ENCODE measurements at regions not wholly inside any gene's neighbourhood (a gene's known extent, or its start where the extent isn't known, plus 50 kb on each side); places are given as distances from the start of the nearest gene placed in this dataset.
"Not testable (repeated sequence)": the region's sequence is repeated elsewhere in the genome, so short reads cannot be mapped to it uniquely, and the experiment has no call there.

DNA sequence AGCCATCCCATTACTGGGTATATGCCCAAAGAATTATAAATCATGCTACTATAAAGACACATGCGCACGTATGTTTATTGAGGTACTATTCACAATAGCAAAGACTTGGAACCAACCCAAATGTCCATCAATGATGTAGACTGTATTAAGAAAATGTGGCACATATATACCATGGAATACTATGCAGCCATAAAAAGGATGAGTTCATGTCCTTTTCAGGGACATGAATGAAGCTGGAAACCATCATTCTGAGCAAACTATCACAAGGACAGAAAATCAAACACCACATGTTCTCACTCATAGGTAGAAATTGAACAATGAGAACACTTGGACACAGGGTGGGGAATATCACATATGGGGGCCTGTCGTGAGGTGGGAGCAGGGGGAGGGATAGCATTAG is 103.5 kb upstream of the ADRA1B start:
- H3K4me1 ChIP-seq (ENCODE audit: control insufficient read depth in 1 of 2, insufficient read depth in 2 of 2, low read length in 2 of 2); H3K4me3 ChIP-seq (ENCODE audit: low read length in 2 of 2); H3K36me3 ChIP-seq (ENCODE audit: control insufficient read depth in 1 of 2, insufficient read depth in 2 of 2, low read length in 1 of 2); DNase-seq; H3K27me3 ChIP-seq (ENCODE audit: control insufficient read depth in 1 of 2, insufficient read depth in 2 of 2, low read length in 1 of 2); ATAC-seq (ENCODE audit: low FRiP score); H3K27ac ChIP-seq (ENCODE audit: low read depth in 1 of 2, low read length in 2 of 2); intact Hi-C loops (cut with DNase I); H3K9me3 ChIP-seq (ENCODE audit: control insufficient read depth, low read length): not testable (repeated sequence)
- 84 to 94% methylated on average over 3 of the region's 3 CpGs for WGBS, 2 donors

GRCh38 chr5:159814222-159814621 is 102.1 kb upstream of the ADRA1B start:
- Histone ChIP-seq H3K9me3 (ENCODE audit: control insufficient read depth, low read length) (no peaks in the 10 kb centered on the region), H3K36me3 (ENCODE audit: control insufficient read depth in 1 of 2, insufficient read depth in 2 of 2, low read length in 1 of 2) (no peaks in the 10 kb centered on the region), H3K27me3 (ENCODE audit: control insufficient read depth in 1 of 2, insufficient read depth in 2 of 2, low read length in 1 of 2) (no peaks in the 10 kb centered on the region), H3K4me1 (ENCODE audit: control insufficient read depth in 1 of 2, insufficient read depth in 2 of 2, low read length in 2 of 2) (no peaks in the 10 kb centered on the region), H3K27ac (ENCODE audit: low read depth in 1 of 2, low read length in 2 of 2) (no peak overlapping the region), H3K4me3 (ENCODE audit: low read length in 2 of 2) (no peak overlapping the region)
- intact Hi-C loops (cut with DNase I) = no loop called here
- ATAC-seq (ENCODE audit: low FRiP score) (no peak), DNase-seq (no peak)
- WGBS, 2 donors = 89 to 90% methylated on average over 3 of the region's 3 CpGs

GRCh38 chr5:159814805-159815585 is 101.3 kb upstream of the ADRA1B start:
- Histone ChIP-seq H3K4me1 (ENCODE audit: control insufficient read depth in 1 of 2, insufficient read depth in 2 of 2, low read length in 2 of 2) (no peaks in the 10 kb centered on the region), H3K4me3 (ENCODE audit: low read length in 2 of 2) (no peak overlapping the region), H3K27me3 (ENCODE audit: control insufficient read depth in 1 of 2, insufficient read depth in 2 of 2, low read length in 1 of 2) (no peaks in the 10 kb centered on the region), H3K27ac (ENCODE audit: low read depth in 1 of 2, low read length in 2 of 2) (no peak overlapping the region), H3K36me3 (ENCODE audit: control insufficient read depth in 1 of 2, insufficient read depth in 2 of 2, low read length in 1 of 2) (no peaks in the 10 kb centered on the region), H3K9me3 (ENCODE audit: control insufficient read depth, low read length) (no peaks in the 10 kb centered on the region)
- intact Hi-C loops (cut with DNase I) = no loop called here
- ATAC-seq (ENCODE audit: low FRiP score) (no peak), DNase-seq (no peak)
- WGBS, 2 donors = 73 to 82% methylated on average over 4 of the region's 4 CpGs

DNA sequence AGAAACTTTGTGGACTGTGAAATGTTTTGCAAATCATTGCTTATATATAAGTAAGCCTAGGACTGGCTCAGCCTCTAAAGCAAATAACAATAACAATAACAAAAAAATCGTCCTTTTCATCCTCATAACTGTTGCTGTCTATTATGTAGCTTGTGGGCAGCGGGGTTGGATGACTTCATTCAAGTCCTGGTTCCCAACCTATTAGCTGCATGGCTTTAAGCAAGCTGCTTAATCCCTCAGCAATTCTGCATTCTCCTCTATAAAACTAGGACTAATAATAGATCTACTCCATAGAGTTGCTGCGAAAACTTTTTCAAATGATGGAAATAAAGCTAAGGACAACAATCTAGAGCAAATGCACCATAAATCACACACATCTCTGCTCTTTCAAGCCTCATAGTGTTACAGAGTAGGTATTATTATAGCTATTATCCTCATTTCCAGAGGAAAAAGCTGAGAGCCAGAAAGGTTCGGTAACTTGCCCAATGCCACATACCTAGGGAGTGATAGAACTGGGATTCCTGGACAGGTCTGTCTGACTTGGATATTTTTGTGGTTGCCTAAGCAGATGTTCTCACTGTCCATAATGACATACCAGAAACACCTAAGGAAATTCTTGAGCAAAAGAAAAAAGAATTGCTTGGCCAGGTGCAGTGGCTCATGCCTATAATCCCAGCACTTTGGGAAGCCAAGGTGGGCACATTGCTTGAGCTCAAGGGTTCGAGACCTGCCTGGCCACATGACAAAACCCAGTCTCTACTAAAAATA is 98.8 kb upstream of the ADRA1B start:
- H3K27me3 ChIP-seq (ENCODE audit: control insufficient read depth in 1 of 2, insufficient read depth in 2 of 2, low read length in 1 of 2) = no peaks in the 10 kb centered on the region
- H3K9me3 ChIP-seq (ENCODE audit: control insufficient read depth, low read length) = no peaks in the 10 kb centered on the region
- no peak for ATAC-seq (ENCODE audit: low FRiP score)
- no peak overlapping the region for H3K27ac ChIP-seq (ENCODE audit: low read depth in 1 of 2, low read length in 2 of 2)
- H3K36me3 ChIP-seq (ENCODE audit: control insufficient read depth in 1 of 2, insufficient read depth in 2 of 2, low read length in 1 of 2) = no peaks in the 10 kb centered on the region
- H3K4me3 ChIP-seq (ENCODE audit: low read length in 2 of 2) = no peak overlapping the region
- no peaks in the 10 kb centered on the region for H3K4me1 ChIP-seq (ENCODE audit: control insufficient read depth in 1 of 2, insufficient read depth in 2 of 2, low read length in 2 of 2)
- intact Hi-C loops (cut with DNase I) = no loop called here
- no peak for DNase-seq
- 44 to 48% methylated on average over 5 of the region's 5 CpGs for WGBS, 2 donors

DNA sequence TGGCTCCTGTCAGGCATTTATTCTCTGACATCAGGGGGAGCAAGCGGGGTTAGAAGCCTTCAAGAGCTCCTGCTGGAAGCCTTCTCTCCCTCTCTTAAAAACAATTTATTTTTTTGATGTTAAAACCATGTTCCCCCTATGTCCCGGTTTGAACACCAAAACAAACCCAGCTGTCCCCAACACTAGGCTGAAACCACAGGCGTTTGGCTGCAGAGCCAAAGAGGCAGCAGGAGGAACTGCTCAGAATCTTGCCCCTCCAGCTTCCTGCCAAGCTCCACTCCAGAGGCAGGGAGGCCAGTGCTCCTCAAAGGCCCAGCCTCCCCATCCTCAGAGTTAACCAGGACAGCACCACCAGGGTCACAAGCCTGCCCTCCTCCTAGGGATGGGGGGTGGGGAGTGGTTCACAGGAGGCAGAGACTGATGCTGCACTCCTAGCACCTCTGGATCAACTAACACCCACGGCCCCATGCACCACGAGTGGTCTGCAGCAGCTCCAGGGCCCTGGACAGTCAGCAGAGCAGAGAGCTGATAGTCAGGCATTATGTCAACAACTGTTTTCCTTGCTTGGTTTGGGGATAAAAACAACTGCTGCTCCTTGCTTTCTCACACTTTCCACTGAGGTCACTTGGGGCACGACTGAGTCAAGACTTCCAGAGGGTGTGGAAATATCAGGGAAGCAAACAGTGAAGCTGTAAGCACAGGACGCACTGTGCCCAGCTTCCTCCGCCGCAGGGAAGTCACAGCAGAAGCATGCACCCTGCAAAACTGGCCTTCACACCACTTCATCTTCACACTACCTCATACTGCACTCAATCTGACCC is 96.5 kb upstream of the ADRA1B start:
- Histone ChIP-seq H3K27ac (ENCODE audit: low read depth in 1 of 2, low read length in 2 of 2) (no peak overlapping the region), H3K27me3 (ENCODE audit: control insufficient read depth in 1 of 2, insufficient read depth in 2 of 2, low read length in 1 of 2) (no peaks in the 10 kb centered on the region), H3K36me3 (ENCODE audit: control insufficient read depth in 1 of 2, insufficient read depth in 2 of 2, low read length in 1 of 2) (no peaks in the 10 kb centered on the region), H3K4me3 (ENCODE audit: low read length in 2 of 2) (no peak overlapping the region), H3K9me3 (ENCODE audit: control insufficient read depth, low read length) (no peaks in the 10 kb centered on the region), H3K4me1 (ENCODE audit: control insufficient read depth in 1 of 2, insufficient read depth in 2 of 2, low read length in 2 of 2) (no peaks in the 10 kb centered on the region)
- intact Hi-C loops (cut with DNase I) = no loop called here
- ATAC-seq (ENCODE audit: low FRiP score) (peak; percentile 19), DNase-seq (no peak)
- WGBS, 2 donors = 72 to 77% methylated on average over 9 of the region's 9 CpGs

GRCh38 chr5:159820692-159821091 is 95.6 kb upstream of the ADRA1B start:
- Histone ChIP-seq H3K27me3 (ENCODE audit: control insufficient read depth in 1 of 2, insufficient read depth in 2 of 2, low read length in 1 of 2) (no peaks in the 10 kb centered on the region), H3K36me3 (ENCODE audit: control insufficient read depth in 1 of 2, insufficient read depth in 2 of 2, low read length in 1 of 2) (no peaks in the 10 kb centered on the region), H3K4me1 (ENCODE audit: control insufficient read depth in 1 of 2, insufficient read depth in 2 of 2, low read length in 2 of 2) (no peaks in the 10 kb centered on the region), H3K9me3 (ENCODE audit: control insufficient read depth, low read length) (no peaks in the 10 kb centered on the region), H3K4me3 (ENCODE audit: low read length in 2 of 2) (no peak overlapping the region), H3K27ac (ENCODE audit: low read depth in 1 of 2, low read length in 2 of 2) (no peak overlapping the region)
- DNase-seq (no peak), ATAC-seq (ENCODE audit: low FRiP score) (no peak)
- WGBS, 2 donors = 89 to 98% methylated on average over 3 of the region's 3 CpGs
- intact Hi-C loops (cut with DNase I) = no loop called here

GRCh38 chr5:159821461-159821940 is 94.8 kb upstream of the ADRA1B start:
- H3K4me3 ChIP-seq (ENCODE audit: low read length in 2 of 2) = no peak overlapping the region
- no peak for DNase-seq
- no peak for ATAC-seq (ENCODE audit: low FRiP score)
- H3K4me1 ChIP-seq (ENCODE audit: control insufficient read depth in 1 of 2, insufficient read depth in 2 of 2, low read length in 2 of 2) = peaks cover 0 to 2% of the 10 kb centered on the region in 2 donors
- no peaks in the 10 kb centered on the region for H3K9me3 ChIP-seq (ENCODE audit: control insufficient read depth, low read length)
- H3K27ac ChIP-seq (ENCODE audit: low read depth in 1 of 2, low read length in 2 of 2) = no peak overlapping the region
- no peaks in the 10 kb centered on the region for H3K36me3 ChIP-seq (ENCODE audit: control insufficient read depth in 1 of 2, insufficient read depth in 2 of 2, low read length in 1 of 2)
- no peaks in the 10 kb centered on the region for H3K27me3 ChIP-seq (ENCODE audit: control insufficient read depth in 1 of 2, insufficient read depth in 2 of 2, low read length in 1 of 2)
- 87 to 93% methylated on average over 9 of the region's 9 CpGs for WGBS, 2 donors
- intact Hi-C loops (cut with DNase I) = no loop called here

DNA sequence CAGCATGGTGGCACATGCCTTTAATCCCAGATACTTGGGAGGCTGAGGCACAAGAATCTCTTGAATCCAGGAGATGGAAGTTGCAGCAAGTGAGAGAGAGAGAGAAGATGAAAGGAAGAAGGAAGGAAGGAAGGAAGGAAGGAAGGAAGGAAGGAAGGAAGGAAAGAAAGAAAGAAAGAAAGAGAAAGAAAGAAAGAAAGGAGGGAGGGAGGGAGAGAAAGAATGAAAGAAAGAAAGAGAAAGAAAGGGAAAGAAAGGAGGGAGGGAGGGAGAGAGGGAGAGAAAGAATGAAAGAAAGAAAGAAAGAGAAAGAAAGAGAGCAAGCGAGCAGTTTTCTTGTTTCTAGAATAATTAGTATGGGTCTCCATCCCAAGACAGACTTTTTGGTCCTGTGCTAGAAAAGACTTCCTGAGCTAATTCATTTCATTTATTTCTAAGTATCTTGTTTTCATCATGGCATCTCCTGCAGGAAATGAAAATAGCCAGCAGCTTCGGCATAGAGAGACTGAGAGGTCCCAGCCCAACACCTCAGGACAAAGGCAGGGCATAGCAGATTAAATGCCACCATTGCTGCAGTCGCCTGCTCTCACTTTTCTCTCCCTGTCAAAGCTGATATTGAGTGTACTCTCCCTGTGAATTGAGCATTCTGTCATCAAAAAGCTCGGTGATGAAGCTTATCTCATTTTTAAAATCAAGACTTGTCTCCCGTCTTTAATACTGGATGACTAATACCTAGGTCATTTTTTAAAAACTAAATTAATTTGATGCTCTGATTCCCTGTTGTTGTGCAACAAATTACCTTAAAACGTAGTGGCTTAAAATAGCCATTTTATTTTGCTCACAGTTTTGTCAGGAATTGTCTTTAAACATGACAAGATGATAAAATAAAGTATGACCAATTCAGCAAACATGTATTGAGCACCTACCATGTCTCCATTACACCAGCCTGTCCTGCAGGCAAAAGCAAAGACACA is 91.8 kb upstream of the ADRA1B start:
- no peak for DNase-seq
- ATAC-seq (ENCODE audit: low FRiP score) = no peak
- WGBS, 2 donors = 66% methylated on average over 6 of the region's 6 CpGs
- no peaks in the 10 kb centered on the region for H3K27me3 ChIP-seq (ENCODE audit: control insufficient read depth in 1 of 2, insufficient read depth in 2 of 2, low read length in 1 of 2)
- no peak overlapping the region for H3K27ac ChIP-seq (ENCODE audit: low read depth in 1 of 2, low read length in 2 of 2)
- intact Hi-C loops (cut with DNase I) = no loop called here
- no peak overlapping the region for H3K4me3 ChIP-seq (ENCODE audit: low read length in 2 of 2)
- peaks cover 0 to 2% of the 10 kb centered on the region in 2 donors for H3K4me1 ChIP-seq (ENCODE audit: control insufficient read depth in 1 of 2, insufficient read depth in 2 of 2, low read length in 2 of 2)
- no peaks in the 10 kb centered on the region for H3K36me3 ChIP-seq (ENCODE audit: control insufficient read depth in 1 of 2, insufficient read depth in 2 of 2, low read length in 1 of 2)
- no peaks in the 10 kb centered on the region for H3K9me3 ChIP-seq (ENCODE audit: control insufficient read depth, low read length)

All from aorta (tissue), 5 donors.